Ovary (tissue), 7 donors: ENCODE measurements at regions not wholly inside any gene's neighbourhood (a gene's known extent, or its start where the extent isn't known, plus 50 kb on each side); places are given as distances from the start of the nearest gene placed in this dataset.

ENCODE experiments used
- DNase-seq, 5 donors: peaks; one replicate each; pipeline ENCODE4 v3.0.0-alpha.2; 2019 to 2020
- H3K27ac ChIP-seq, 2 donors: fragments of 200-600 bp; one replicate each; pipeline versions ENCODE4 v1.5.1 to v1.8.0; 2019 to 2022
- H3K27me3 ChIP-seq: fragments of 200-600 bp; one replicate; pipeline ENCODE4 v1.8.0; 2022
- H3K36me3 ChIP-seq: fragments of 200-600 bp; sonication (generic); one replicate; pipeline ENCODE4 v1.5.1; 2019
- H3K4me1 ChIP-seq: one replicate; pipeline ENCODE4 v1.8.1; 2013; ENCODE audit warnings: mild to moderate bottlenecking, moderate library complexity; ENCODE audit not compliant: insufficient read depth
- H3K4me3 ChIP-seq: fragments of 200-600 bp; sonication (generic); one replicate; pipeline ENCODE4 v1.5.1; 2017
- H3K9me3 ChIP-seq, 2 donors: fragments of 200-600 bp in 1 of 2; sonication (generic) in 1 of 2; one replicate each; pipeline versions ENCODE4 v1.5.1 to v1.8.1; 2013 to 2019; ENCODE audit warnings: mild to moderate bottlenecking in 1 of 2, moderate library complexity in 1 of 2
- EP300 ChIP-seq: sonication (generic); formaldehyde crosslinking; IDR thresholded peaks from one replicate; pipeline ENCODE4 v1.6.1; 2017; ENCODE audit warnings: antibody characterized with exemption
- POLR2A ChIP-seq: fragments of 450-650 bp; IDR thresholded peaks from one replicate; pipeline ENCODE4 v1.6.1; 2017; ENCODE audit warnings: antibody characterized with exemption, mild to moderate bottlenecking, moderate library complexity
- WGBS, 3 donors: extraction: QIAGEN DNeasy Blood & Tissue Kit in 1 of 3; methylation state at CpG; one replicate each; pipeline versions ENCODE4 v1.1.5 to v1.1.7; 2013 to 2017; 5-methylcytosine and 5-hydroxymethylcytosine counted together
- intact Hi-C, 4 donors: fragments of 100-400 bp; cut with DNase I; formaldehyde crosslinking; loops; one replicate each; pipeline versions ENCODE4 v1.11.0 to v1.15.1; 2022 to 2023
- TF ChIP-seq, protein P1 (sequence below), 3 donors: fragments of 450-650 bp in 2 of 3; fragments of 200-600 bp in 1 of 3; IDR thresholded peaks; one replicate each; pipeline versions ENCODE4 v1.5.1 to v1.8.0; 2016 to 2022; ENCODE audit warnings: antibody characterized with exemption in 3 of 3, mild to moderate bottlenecking in 1 of 3
- donor health status: DM: no; HTN: no; CAD: no; lungs with moderate emphysema.
- donor health status: DM: no; HTN: no; CAD: no.
- donor health status: Bipolar disorder and iron deficiency.
- donor health status: DM: no; HTN: no; CAD: no.
- donor health status: DM: yes; HTN: yes; CAD: no.

DNA sequence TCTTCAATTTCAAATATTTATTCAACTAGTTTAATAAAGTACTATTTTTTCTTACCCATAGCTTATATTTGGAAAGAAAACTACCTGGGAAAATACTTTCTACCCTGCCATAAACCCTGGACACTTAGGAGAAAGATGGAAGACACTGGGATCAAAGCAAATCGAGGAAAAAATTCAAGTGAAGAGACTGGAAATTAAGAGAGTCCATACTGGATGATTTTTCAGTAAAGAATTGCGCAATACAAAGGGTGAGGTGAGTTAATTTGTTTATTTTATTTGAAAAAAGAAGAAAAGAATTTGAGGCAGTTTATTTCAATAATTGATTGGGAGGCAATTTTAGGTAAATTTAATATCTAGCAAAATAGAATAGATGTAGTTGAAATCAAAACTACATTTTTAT is 331.8 kb upstream of the ITGA1 start:
- TF ChIP-seq, protein P1, sequence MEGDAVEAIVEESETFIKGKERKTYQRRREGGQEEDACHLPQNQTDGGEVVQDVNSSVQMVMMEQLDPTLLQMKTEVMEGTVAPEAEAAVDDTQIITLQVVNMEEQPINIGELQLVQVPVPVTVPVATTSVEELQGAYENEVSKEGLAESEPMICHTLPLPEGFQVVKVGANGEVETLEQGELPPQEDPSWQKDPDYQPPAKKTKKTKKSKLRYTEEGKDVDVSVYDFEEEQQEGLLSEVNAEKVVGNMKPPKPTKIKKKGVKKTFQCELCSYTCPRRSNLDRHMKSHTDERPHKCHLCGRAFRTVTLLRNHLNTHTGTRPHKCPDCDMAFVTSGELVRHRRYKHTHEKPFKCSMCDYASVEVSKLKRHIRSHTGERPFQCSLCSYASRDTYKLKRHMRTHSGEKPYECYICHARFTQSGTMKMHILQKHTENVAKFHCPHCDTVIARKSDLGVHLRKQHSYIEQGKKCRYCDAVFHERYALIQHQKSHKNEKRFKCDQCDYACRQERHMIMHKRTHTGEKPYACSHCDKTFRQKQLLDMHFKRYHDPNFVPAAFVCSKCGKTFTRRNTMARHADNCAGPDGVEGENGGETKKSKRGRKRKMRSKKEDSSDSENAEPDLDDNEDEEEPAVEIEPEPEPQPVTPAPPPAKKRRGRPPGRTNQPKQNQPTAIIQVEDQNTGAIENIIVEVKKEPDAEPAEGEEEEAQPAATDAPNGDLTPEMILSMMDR (IDR thresholded peaks at IDR 0.05) = no peak
- TF ChIP-seq POLR2A (no peak), EP300 (no peak)
- H3K27me3 ChIP-seq = peaks cover 6% of the 10 kb centered on the region
- 80 to 81% (median 81%) methylated on average over 2 of the region's 2 CpGs for WGBS, 3 donors

DNA sequence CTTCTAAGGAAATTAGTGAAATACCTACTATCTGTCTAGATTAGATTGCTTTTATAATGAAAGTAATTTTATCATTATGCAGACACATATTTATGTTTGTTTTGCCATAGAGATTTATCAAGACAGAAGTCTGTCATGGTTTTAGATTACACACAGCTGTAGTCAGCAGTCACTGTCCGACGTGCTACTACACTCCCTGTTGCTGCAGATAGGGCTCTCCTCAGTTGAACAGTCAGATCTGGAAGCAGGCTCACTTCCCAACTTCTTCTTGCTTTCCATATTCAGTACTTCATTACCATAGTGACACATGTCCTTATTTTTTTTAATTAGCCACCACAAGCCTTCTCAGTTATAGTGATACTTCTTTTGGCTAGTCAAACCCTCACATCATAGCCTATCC is 329.9 kb upstream of the ITGA1 start:
- 1 to 12% (median 3%) methylated on average over 2 of the region's 2 CpGs for WGBS, 3 donors
- Histone ChIP-seq H3K36me3 (no peaks in the 10 kb centered on the region), H3K27ac (no peak overlapping the region), H3K27me3 (peaks cover 6% of the 10 kb centered on the region), H3K9me3 (no peaks in the 10 kb centered on the region), H3K4me3 (no peak overlapping the region), H3K4me1 (no peaks in the 10 kb centered on the region)
- no peak for DNase-seq
- TF ChIP-seq, protein P1 (IDR thresholded peaks at IDR 0.05) = no peak
- no peak for TF ChIP-seq EP300
- no peak for TF ChIP-seq POLR2A
- intact Hi-C loops = no loop called here

More for the DNA sequence above, 331.8 kb upstream of the ITGA1 start:
- no peaks in the 10 kb centered on the region for H3K9me3 ChIP-seq
- intact Hi-C loops = no loop called here
- H3K4me1 ChIP-seq = no peaks in the 10 kb centered on the region
- H3K4me3 ChIP-seq = no peak overlapping the region
- H3K36me3 ChIP-seq = no peaks in the 10 kb centered on the region
- DNase-seq = no peak
- no peak overlapping the region for H3K27ac ChIP-seq

DNA sequence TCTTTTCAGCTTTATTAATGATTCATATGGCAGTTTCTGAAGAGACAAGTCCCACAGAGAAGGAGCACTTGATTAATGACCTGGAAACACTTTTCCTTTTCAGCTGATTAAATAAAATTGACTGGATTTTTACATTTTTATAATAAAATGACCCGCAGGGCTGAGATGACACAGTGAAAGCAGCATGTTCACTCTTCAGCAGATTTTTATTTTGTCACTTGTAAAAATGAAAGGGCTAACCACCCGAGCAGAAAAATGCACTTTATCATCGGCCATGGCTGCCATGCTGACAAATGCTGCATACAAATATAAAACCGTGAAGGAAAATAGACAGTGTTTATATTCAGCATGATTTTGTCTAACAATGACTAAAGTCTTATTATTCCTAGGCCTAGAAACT is 321.6 kb upstream of the ITGA1 start:
- H3K9me3 ChIP-seq = no peaks in the 10 kb centered on the region
- no peaks in the 10 kb centered on the region for H3K36me3 ChIP-seq
- intact Hi-C loops = no loop called here
- no peak overlapping the region for H3K27ac ChIP-seq
- no peak overlapping the region for H3K4me3 ChIP-seq
- WGBS, 3 donors = 65 to 76% (median 68%) methylated on average over 4 of the region's 4 CpGs
- H3K4me1 ChIP-seq = no peaks in the 10 kb centered on the region
- TF ChIP-seq, protein P1 (IDR thresholded peaks at IDR 0.05) = no peak
- TF ChIP-seq EP300 = no peak
- no peaks in the 10 kb centered on the region for H3K27me3 ChIP-seq
- DNase-seq = no peak

DNA sequence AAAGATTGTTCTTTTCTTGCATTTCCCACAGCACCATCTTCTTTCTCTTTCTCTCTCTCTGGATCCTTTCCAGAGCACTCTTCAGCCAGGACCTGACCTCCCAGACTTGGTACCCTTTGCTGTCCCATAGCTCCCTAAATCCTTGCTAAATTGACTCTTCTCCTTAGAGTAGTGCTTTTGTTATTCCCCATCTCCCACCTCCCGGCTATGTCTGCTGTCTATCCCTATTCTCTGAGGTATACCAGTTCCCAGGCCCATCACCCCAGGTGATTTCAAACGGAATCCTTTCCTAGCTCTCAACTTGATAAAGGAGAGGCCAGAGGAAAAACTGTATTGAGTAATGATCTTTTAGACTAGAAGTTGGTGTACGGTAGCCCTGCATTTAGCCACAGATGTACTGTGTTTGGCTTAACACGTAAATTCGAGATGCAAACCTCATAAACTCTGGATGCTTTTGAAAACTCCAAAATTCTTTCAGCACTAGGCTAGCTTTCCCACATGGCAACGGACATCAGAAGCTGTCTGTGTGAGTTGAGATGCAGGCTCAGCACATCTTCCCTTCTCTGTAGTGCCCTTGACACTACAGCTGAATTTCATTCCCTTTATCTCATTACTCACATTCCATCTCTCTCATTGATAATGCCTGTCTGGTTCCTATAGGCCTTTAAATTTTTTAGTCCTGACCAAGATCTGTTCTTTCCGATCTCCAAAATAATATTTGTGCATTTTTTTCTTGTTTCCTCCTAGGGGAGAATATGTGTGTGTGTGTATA is 320.8 kb upstream of the ITGA1 start:
- TF ChIP-seq POLR2A = no peak
- TF ChIP-seq, protein P1 (IDR thresholded peaks at IDR 0.05) = no peak
- no peak overlapping the region for H3K4me3 ChIP-seq
- DNase-seq = no peak
- H3K4me1 ChIP-seq = no peaks in the 10 kb centered on the region
- no peak overlapping the region for H3K27ac ChIP-seq
- no peaks in the 10 kb centered on the region for H3K36me3 ChIP-seq
- intact Hi-C loops = no loop called here
- H3K9me3 ChIP-seq = no peaks in the 10 kb centered on the region
- no peaks in the 10 kb centered on the region for H3K27me3 ChIP-seq
- 52 to 71% (median 59%) methylated on average over 7 of the region's 7 CpGs for WGBS, 3 donors
